ENCODE measurements at regions not wholly inside any gene's neighbourhood (a gene's known extent, or its start where the extent isn't known, plus 50 kb on each side); places are given as distances from the start of the nearest gene placed in this dataset.

DNA sequence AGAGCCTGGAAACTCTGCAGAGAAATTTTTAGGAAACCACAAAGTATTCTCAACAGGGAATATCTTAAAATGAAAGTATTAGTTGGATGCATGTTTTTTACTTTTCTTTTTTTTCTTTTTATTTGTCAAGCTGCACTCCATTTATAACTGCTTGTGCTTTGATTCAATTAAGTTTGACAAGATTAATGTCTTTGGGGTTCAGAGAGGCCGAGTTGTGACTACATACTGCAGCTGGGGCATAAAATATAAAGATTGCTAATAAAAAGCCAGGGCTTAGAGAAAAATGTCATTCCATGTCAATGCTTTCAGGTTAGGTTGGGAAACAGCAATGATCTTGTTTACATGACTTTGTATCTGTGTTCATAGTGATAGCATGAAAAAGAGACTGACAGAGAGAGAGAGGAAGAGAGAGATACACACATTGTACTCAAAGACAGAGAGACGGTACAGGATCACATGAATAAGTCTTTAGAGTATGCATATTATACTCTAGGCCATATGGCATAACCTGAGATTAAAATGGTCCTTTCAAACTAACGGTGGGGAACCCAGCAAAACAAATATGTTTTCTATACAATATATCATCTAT, 1022.3 kb upstream of the CNTNAP5 start:
- TF ChIP-seq KLF16 (IDR thresholded peaks at IDR 0.05): no peak
- no peak for TF ChIP-seq POU5F1 (IDR thresholded peaks at IDR 0.05; ENCODE audit: borderline replicate concordance, low read depth, low read length, partially characterized antibody)
- TF ChIP-seq, protein P1, sequence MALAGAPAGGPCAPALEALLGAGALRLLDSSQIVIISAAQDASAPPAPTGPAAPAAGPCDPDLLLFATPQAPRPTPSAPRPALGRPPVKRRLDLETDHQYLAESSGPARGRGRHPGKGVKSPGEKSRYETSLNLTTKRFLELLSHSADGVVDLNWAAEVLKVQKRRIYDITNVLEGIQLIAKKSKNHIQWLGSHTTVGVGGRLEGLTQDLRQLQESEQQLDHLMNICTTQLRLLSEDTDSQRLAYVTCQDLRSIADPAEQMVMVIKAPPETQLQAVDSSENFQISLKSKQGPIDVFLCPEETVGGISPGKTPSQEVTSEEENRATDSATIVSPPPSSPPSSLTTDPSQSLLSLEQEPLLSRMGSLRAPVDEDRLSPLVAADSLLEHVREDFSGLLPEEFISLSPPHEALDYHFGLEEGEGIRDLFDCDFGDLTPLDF (CRISPR knock-in tag; IDR thresholded peaks at IDR 0.05): no peak
- TF ChIP-seq ZFP36 (IDR thresholded peaks at IDR 0.05; ENCODE audit: low read depth, low read length, partially characterized antibody): no peak
- TF ChIP-seq SIX5 (IDR thresholded peaks at IDR 0.05; ENCODE audit: borderline replicate concordance in 1 of 2, insufficient read depth in 1 of 2, low read depth in 1 of 2, low read length in 2 of 2): no peak
- TF ChIP-seq, protein P2, sequence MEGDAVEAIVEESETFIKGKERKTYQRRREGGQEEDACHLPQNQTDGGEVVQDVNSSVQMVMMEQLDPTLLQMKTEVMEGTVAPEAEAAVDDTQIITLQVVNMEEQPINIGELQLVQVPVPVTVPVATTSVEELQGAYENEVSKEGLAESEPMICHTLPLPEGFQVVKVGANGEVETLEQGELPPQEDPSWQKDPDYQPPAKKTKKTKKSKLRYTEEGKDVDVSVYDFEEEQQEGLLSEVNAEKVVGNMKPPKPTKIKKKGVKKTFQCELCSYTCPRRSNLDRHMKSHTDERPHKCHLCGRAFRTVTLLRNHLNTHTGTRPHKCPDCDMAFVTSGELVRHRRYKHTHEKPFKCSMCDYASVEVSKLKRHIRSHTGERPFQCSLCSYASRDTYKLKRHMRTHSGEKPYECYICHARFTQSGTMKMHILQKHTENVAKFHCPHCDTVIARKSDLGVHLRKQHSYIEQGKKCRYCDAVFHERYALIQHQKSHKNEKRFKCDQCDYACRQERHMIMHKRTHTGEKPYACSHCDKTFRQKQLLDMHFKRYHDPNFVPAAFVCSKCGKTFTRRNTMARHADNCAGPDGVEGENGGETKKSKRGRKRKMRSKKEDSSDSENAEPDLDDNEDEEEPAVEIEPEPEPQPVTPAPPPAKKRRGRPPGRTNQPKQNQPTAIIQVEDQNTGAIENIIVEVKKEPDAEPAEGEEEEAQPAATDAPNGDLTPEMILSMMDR (IDR thresholded peaks at IDR 0.05 in 2 of 3, conservative IDR thresholded peaks at IDR 0.05 in 1 of 3; ENCODE audit: insufficient read depth in 2 of 3, low read depth in 1 of 3, low read length in 3 of 3): no peak
- TF ChIP-seq, protein P3, sequence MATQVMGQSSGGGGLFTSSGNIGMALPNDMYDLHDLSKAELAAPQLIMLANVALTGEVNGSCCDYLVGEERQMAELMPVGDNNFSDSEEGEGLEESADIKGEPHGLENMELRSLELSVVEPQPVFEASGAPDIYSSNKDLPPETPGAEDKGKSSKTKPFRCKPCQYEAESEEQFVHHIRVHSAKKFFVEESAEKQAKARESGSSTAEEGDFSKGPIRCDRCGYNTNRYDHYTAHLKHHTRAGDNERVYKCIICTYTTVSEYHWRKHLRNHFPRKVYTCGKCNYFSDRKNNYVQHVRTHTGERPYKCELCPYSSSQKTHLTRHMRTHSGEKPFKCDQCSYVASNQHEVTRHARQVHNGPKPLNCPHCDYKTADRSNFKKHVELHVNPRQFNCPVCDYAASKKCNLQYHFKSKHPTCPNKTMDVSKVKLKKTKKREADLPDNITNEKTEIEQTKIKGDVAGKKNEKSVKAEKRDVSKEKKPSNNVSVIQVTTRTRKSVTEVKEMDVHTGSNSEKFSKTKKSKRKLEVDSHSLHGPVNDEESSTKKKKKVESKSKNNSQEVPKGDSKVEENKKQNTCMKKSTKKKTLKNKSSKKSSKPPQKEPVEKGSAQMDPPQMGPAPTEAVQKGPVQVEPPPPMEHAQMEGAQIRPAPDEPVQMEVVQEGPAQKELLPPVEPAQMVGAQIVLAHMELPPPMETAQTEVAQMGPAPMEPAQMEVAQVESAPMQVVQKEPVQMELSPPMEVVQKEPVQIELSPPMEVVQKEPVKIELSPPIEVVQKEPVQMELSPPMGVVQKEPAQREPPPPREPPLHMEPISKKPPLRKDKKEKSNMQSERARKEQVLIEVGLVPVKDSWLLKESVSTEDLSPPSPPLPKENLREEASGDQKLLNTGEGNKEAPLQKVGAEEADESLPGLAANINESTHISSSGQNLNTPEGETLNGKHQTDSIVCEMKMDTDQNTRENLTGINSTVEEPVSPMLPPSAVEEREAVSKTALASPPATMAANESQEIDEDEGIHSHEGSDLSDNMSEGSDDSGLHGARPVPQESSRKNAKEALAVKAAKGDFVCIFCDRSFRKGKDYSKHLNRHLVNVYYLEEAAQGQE (IDR thresholded peaks at IDR 0.05; ENCODE audit: borderline replicate concordance): no peak
- TF ChIP-seq, protein P3 (CRISPR knock-in tag; IDR thresholded peaks at IDR 0.05; ENCODE audit: low read depth): no peak
